ENCODE measurements at regions not wholly inside any gene's neighbourhood (a gene's known extent, or its start where the extent isn't known, plus 50 kb on each side); places are given as distances from the start of the nearest gene placed in this dataset.

DNA sequence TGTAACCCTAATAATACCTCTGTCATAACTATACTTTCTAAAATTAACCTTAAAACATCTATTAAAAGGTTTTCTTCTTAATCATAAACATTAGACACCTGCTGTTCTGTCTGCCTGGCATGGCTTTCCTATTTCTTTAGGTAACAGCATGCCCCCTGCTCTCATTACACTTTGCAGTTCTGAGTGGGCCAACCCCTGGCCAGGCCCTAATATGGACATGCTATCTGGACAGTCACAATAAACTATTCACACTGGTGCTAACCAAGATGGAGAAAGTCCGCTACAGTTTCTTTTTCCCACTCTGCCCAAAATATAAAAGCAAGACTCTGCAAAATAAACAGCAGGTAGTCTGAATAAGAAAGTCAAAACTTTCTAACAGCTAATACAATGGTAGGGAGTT lies 84.0 kb downstream of the ELAPOR2 start:
- Histone ChIP-seq H3K4me3 (no peak overlapping the region), H3K27ac (no peak overlapping the region), H3K4me1 (peaks cover 0 to 4% of the 10 kb centered on the region in 2 donors), H3K9me3 (no peaks in the 10 kb centered on the region), H3K27me3 (no peaks in the 10 kb centered on the region), H3K36me3 (no peaks in the 10 kb centered on the region)
- TF ChIP-seq, protein P1, sequence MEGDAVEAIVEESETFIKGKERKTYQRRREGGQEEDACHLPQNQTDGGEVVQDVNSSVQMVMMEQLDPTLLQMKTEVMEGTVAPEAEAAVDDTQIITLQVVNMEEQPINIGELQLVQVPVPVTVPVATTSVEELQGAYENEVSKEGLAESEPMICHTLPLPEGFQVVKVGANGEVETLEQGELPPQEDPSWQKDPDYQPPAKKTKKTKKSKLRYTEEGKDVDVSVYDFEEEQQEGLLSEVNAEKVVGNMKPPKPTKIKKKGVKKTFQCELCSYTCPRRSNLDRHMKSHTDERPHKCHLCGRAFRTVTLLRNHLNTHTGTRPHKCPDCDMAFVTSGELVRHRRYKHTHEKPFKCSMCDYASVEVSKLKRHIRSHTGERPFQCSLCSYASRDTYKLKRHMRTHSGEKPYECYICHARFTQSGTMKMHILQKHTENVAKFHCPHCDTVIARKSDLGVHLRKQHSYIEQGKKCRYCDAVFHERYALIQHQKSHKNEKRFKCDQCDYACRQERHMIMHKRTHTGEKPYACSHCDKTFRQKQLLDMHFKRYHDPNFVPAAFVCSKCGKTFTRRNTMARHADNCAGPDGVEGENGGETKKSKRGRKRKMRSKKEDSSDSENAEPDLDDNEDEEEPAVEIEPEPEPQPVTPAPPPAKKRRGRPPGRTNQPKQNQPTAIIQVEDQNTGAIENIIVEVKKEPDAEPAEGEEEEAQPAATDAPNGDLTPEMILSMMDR (IDR thresholded peaks at IDR 0.05 in 4 of 5, conservative IDR thresholded peaks at IDR 0.05 in 1 of 5): no peak
- TF ChIP-seq POLR2A (IDR thresholded peaks at IDR 0.05): no peak
- ATAC-seq: no peak
- no peak for DNase-seq
- in situ Hi-C loops (cut with MboI; ENCODE audit: low sequenced_read_pairs in 4 of 4): no loop called here
- intact Hi-C loops (cut with DNase I; ENCODE audit: low total_unique reads): no loop called here

DNA sequence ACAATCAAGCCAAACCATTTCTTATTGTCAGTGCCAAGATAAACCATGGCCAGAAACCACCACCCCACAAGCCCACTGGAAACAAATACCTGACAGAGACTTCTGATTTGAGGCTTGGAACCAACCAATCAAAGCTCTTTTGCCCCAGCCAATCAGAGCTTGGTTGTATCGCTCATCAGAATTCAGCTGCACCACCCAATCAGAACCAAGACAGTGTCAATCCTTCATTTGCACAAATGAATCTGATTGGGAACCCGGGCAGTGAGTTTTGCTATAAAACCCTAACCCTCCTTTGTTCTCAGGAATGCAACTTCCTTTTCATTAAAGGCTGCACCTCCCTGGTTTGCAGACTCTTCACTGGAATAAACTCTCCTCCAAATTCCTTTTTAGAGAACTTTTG lies 87.4 kb downstream of the ELAPOR2 start:
- H3K4me1 ChIP-seq: peaks cover 0 to 4% of the 10 kb centered on the region in 2 donors
- intact Hi-C loops (cut with DNase I; ENCODE audit: low total_unique reads): no loop called here
- H3K9me3 ChIP-seq: no peaks in the 10 kb centered on the region
- no peak for ATAC-seq
- TF ChIP-seq, protein P1 (IDR thresholded peaks at IDR 0.05 in 4 of 5, conservative IDR thresholded peaks at IDR 0.05 in 1 of 5): no peak
- TF ChIP-seq POLR2A (IDR thresholded peaks at IDR 0.05): no peak
- DNase-seq: no peak
- H3K36me3 ChIP-seq: no peaks in the 10 kb centered on the region
- no peak overlapping the region for H3K4me3 ChIP-seq
- in situ Hi-C loops (cut with MboI; ENCODE audit: low sequenced_read_pairs in 4 of 4): no loop called here
- no peak overlapping the region for H3K27ac ChIP-seq
- no peaks in the 10 kb centered on the region for H3K27me3 ChIP-seq

DNA sequence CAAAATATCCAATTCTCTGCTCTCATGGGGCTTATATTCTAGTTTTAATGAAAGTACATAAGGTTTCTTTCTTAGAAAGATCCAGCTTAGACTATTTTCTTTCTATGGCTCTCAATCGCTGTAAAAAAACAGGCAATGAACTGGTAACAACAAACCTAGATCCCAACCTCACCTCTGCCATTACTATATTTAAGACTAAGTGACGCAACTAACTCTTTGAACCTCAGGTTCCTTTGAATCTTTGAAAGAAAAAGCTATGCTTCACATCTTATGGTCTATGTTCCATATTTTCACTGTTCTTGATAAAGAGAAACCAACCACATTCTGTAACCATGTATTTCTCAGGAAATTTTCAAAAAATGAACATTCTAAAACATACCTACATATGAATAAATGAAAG lies 88.5 kb downstream of the ELAPOR2 start:
- Histone ChIP-seq H3K27me3 (no peaks in the 10 kb centered on the region), H3K36me3 (no peaks in the 10 kb centered on the region), H3K27ac (no peak overlapping the region), H3K9me3 (no peaks in the 10 kb centered on the region), H3K4me1 (peaks cover 0 to 4% of the 10 kb centered on the region in 2 donors), H3K4me3 (no peak overlapping the region)
- intact Hi-C loops (cut with DNase I; ENCODE audit: low total_unique reads): no loop called here
- ATAC-seq (no peak), DNase-seq (no peak)
- in situ Hi-C loops (cut with MboI; ENCODE audit: low sequenced_read_pairs in 4 of 4): no loop called here
- no peak for TF ChIP-seq POLR2A (IDR thresholded peaks at IDR 0.05)
- TF ChIP-seq, protein P1 (IDR thresholded peaks at IDR 0.05 in 4 of 5, conservative IDR thresholded peaks at IDR 0.05 in 1 of 5): no peak

DNA sequence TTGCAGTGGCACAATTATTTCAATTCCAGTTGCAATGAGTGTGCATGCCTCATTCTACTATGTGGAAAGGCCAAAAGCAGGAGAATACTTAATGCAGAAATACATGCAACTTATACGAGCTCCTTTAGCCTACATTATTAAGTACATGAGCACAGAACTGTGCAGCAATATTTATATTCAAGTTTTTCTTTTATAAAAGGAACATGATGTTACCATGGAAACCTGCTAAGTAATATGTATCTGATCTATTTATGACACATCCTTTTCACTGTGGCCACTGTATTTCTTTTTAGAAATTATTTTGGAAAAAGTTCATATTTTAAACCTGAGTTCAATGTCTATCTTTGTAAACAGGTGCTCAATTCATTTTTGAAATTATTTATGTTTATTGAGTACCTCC lies 88.9 kb downstream of the ELAPOR2 start:
- intact Hi-C loops (cut with DNase I; ENCODE audit: low total_unique reads) (no loop called here), in situ Hi-C loops (cut with MboI; ENCODE audit: low sequenced_read_pairs in 4 of 4) (no loop called here)
- no peak for ATAC-seq
- Histone ChIP-seq H3K36me3 (no peaks in the 10 kb centered on the region), H3K27me3 (no peaks in the 10 kb centered on the region), H3K4me1 (peaks cover 0 to 4% of the 10 kb centered on the region in 2 donors), H3K9me3 (no peaks in the 10 kb centered on the region), H3K4me3 (no peak overlapping the region), H3K27ac (no peak overlapping the region)
- TF ChIP-seq POLR2A (IDR thresholded peaks at IDR 0.05): no peak
- TF ChIP-seq, protein P1 (IDR thresholded peaks at IDR 0.05 in 4 of 5, conservative IDR thresholded peaks at IDR 0.05 in 1 of 5): no peak
- no peak for DNase-seq

DNA sequence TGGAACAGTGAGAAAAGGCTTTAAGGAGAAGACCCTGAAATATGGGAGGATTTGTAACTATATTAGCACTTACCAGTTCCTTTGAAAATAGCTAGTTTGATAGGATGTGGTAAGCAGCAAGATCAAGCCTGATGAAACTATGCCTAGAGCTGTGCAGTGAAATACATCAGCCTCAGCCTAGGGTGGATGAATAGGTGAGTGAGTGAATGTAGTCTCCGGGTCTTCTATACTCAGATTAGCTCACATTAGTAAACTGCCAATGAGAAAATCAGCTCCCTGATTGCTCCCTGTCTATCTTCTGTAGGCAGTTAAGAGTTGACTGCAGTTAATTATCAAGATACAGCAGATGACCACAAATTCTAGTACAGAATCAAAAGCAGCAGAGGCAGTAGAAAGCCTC lies 89.6 kb downstream of the ELAPOR2 start:
- Histone ChIP-seq H3K36me3 (no peaks in the 10 kb centered on the region), H3K27ac (no peak overlapping the region), H3K27me3 (no peaks in the 10 kb centered on the region), H3K4me1 (peaks cover 0 to 7% of the 10 kb centered on the region in 2 donors), H3K9me3 (no peaks in the 10 kb centered on the region), H3K4me3 (no peak overlapping the region)
- DNase-seq (no peak), ATAC-seq (no peak)
- intact Hi-C loops (cut with DNase I; ENCODE audit: low total_unique reads): no loop called here
- TF ChIP-seq POLR2A (IDR thresholded peaks at IDR 0.05): no peak
- in situ Hi-C loops (cut with MboI; ENCODE audit: low sequenced_read_pairs in 4 of 4): no loop called here
